Prostate gland (tissue), 2 donors: ENCODE measurements at regions not wholly inside any gene's neighbourhood (a gene's known extent, or its start where the extent isn't known, plus 50 kb on each side); places are given as distances from the start of the nearest gene placed in this dataset.

Experiments used
- DNase-seq: peaks from one replicate; pipeline ENCODE4 v3.0.0-alpha.2; 2019; ENCODE audit warnings: low spot score
- H3K27ac ChIP-seq, 2 donors: fragments of 200-600 bp; sonication (generic); 2 replicates each; pipeline ENCODE4 v1.5.1; 2017 to 2019
- H3K27me3 ChIP-seq: fragments of 200-600 bp; sonication (generic); replicated peaks from 2 replicates; pipeline ENCODE4 v1.5.1; 2019; ENCODE audit not compliant: insufficient read depth
- H3K36me3 ChIP-seq, 2 donors: fragments of 200-600 bp; sonication (generic); 1 replicate in 1 of 2; 2 replicates in 1 of 2; pipeline versions ENCODE4 v1.5.1 to v1.8.1; 2017 to 2019
- H3K4me1 ChIP-seq: fragments of 200-600 bp; sonication (generic); replicated peaks from 2 replicates; pipeline ENCODE4 v1.5.1; 2019
- H3K4me3 ChIP-seq, 2 donors: fragments of 200-600 bp; sonication (generic); 2 replicates each; pipeline ENCODE4 v1.5.1; 2017 to 2019
- H3K9me3 ChIP-seq: fragments of 200-600 bp; sonication (generic); 2 replicates; pipeline ENCODE4 v1.5.1; 2017
- CTCF ChIP-seq, 4 experiments: fragments of 200-600 bp in 2 of 4; fragments of 450-650 bp in 2 of 4; sonication (generic) in 2 of 4; IDR thresholded peaks; 1 replicate in 3 of 4; 2 replicates in 1 of 4; pipeline ENCODE4 v1.5.1; 2016 to 2019; ENCODE audit warnings: antibody characterized with exemption in 4 of 4, mild to moderate bottlenecking in 2 of 4, moderate library complexity in 2 of 4
- POLR2A ChIP-seq: fragments of 450-650 bp; IDR thresholded peaks from one replicate; pipeline ENCODE4 v1.6.1; 2016; ENCODE audit warnings: antibody characterized with exemption, mild to moderate bottlenecking
- POLR2AphosphoS5 ChIP-seq: sonication (generic); formaldehyde crosslinking; IDR thresholded peaks from one replicate; pipeline ENCODE4 v1.6.1; 2017; ENCODE audit warnings: antibody characterized with exemption
- WGBS: methylation state at CpG from one replicate; pipeline ENCODE4 v1.1.5; 2018; 5-methylcytosine and 5-hydroxymethylcytosine counted together
- intact Hi-C: fragments of 100-400 bp; cut with DNase I; formaldehyde crosslinking; loops from one replicate; pipeline ENCODE4 v1.14.2; 2022
- small RNA-seq, 2 donors: library from RNA; depleted of rRNA; stranded (forward); fragments of <200 nt; gene quantifications; one replicate each; pipeline ENCODE3, GENCODE V24; 2016

- Histone ChIP-seq H3K27ac (no peak overlapping the region), H3K9me3 (no peaks in the 10 kb centered on the region), H3K4me3 (no peak overlapping the region), H3K4me1 (no peaks in the 10 kb centered on the region), H3K36me3 (no peaks in the 10 kb centered on the region), H3K27me3 (no peaks in the 10 kb centered on the region)
- 90% methylated on average over 4 of the region's 4 CpGs for WGBS
- no peak for DNase-seq
- no peak for TF ChIP-seq CTCF (IDR thresholded peaks at IDR 0.05)
- TF ChIP-seq POLR2AphosphoS5: no peak
- TF ChIP-seq POLR2A: no peak
- intact Hi-C loops: no loop called here
These were observed 341.2 kb downstream of the ZNF521 start for GRCh38 chr18:25010623-25011374.

Small RNA genes lying in the stretch of these regions (small RNA-seq; reads per million reads assigned to genes)
- 0 reads per million in 2 donors for gene PPIAP57
